IgD-negative memory B cell (primary cell): ENCODE measurements at regions not wholly inside any gene's neighbourhood (a gene's known extent, or its start where the extent isn't known, plus 50 kb on each side); places are given as distances from the start of the nearest gene placed in this dataset.
A peak's percentile ranks its signal among the peaks of the same experiment; 100 is the strongest.

Source experiments
- H3K27ac Mint-ChIP-seq, 3 donors: one replicate each; pipeline ENCODE4 v1.8.0; 2020 to 2022; ENCODE audit warnings: mild to moderate bottlenecking in 3 of 3, mixed read lengths in 3 of 3, moderate library complexity in 1 of 3
- H3K27me3 Mint-ChIP-seq: one replicate; pipeline ENCODE4 v1.8.0; 2021; ENCODE audit warnings: mixed read lengths
- H3K36me3 Mint-ChIP-seq: one replicate; pipeline ENCODE4 v1.8.0; 2020; ENCODE audit warnings: mild to moderate bottlenecking, mixed read lengths
- H3K4me1 Mint-ChIP-seq, 3 donors: one replicate each; pipeline ENCODE4 v1.8.0; 2020 to 2022; ENCODE audit warnings: mixed read lengths in 3 of 3, mild to moderate bottlenecking in 1 of 3
- H3K4me3 Mint-ChIP-seq, 4 donors: one replicate each; pipeline ENCODE4 v1.8.0; 2020 to 2022; ENCODE audit warnings: mild to moderate bottlenecking in 4 of 4, mixed read lengths in 4 of 4, moderate library complexity in 3 of 4
- H3K9me3 Mint-ChIP-seq, 3 donors: one replicate each; pipeline ENCODE4 v1.8.0; 2020 to 2021; ENCODE audit warnings: mixed read lengths in 3 of 3, mild to moderate bottlenecking in 1 of 3

DNA sequence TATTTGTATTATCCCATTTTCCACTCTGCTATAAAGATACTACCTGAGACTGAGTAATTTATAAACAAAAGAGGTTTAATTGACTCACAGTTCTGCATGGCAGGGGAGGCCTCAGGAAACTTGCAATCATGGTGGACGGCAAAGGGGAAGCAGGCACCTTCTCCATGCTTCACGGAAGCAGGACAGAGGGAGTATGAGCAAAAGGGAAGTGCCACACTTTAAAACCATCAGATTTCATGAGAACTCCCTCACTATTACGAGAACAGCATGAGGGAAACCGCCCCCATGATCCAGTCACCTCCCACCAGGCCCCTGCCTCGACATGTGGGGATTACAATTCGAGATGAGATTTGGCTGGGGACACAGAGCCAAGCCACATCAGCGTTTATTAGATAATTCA is 172.8 kb downstream of the NR2F2 start:
- H3K27ac Mint-ChIP-seq = no peak overlapping the region
- H3K4me1 Mint-ChIP-seq = peaks cover 0 to 2% (median 0%) of the 10 kb centered on the region in 3 donors
- no peak overlapping the region for H3K4me3 Mint-ChIP-seq
- H3K27me3 Mint-ChIP-seq = no peaks in the 10 kb centered on the region
- no peaks in the 10 kb centered on the region for H3K36me3 Mint-ChIP-seq
- H3K9me3 Mint-ChIP-seq = peaks cover 0 to 7% (median 3%) of the 10 kb centered on the region in 3 donors

GRCh38 chr15:96504371-96504770 is 173.9 kb downstream of the NR2F2 start:
- no peaks in the 10 kb centered on the region for H3K36me3 Mint-ChIP-seq
- H3K4me1 Mint-ChIP-seq = peaks cover 0 to 2% (median 0%) of the 10 kb centered on the region in 3 donors
- no peaks in the 10 kb centered on the region for H3K27me3 Mint-ChIP-seq
- peaks cover 0 to 7% (median 5%) of the 10 kb centered on the region in 3 donors for H3K9me3 Mint-ChIP-seq
- H3K27ac Mint-ChIP-seq = no peak overlapping the region
- H3K4me3 Mint-ChIP-seq = no peak overlapping the region

GRCh38 chr15:96505014-96505413 is 174.5 kb downstream of the NR2F2 start:
- no peak overlapping the region for H3K27ac Mint-ChIP-seq
- H3K4me1 Mint-ChIP-seq = peaks cover 0 to 2% (median 0%) of the 10 kb centered on the region in 3 donors
- H3K36me3 Mint-ChIP-seq = no peaks in the 10 kb centered on the region
- H3K4me3 Mint-ChIP-seq = no peak overlapping the region
- no peaks in the 10 kb centered on the region for H3K27me3 Mint-ChIP-seq
- H3K9me3 Mint-ChIP-seq = peaks cover 0 to 7% (median 5%) of the 10 kb centered on the region in 3 donors

DNA sequence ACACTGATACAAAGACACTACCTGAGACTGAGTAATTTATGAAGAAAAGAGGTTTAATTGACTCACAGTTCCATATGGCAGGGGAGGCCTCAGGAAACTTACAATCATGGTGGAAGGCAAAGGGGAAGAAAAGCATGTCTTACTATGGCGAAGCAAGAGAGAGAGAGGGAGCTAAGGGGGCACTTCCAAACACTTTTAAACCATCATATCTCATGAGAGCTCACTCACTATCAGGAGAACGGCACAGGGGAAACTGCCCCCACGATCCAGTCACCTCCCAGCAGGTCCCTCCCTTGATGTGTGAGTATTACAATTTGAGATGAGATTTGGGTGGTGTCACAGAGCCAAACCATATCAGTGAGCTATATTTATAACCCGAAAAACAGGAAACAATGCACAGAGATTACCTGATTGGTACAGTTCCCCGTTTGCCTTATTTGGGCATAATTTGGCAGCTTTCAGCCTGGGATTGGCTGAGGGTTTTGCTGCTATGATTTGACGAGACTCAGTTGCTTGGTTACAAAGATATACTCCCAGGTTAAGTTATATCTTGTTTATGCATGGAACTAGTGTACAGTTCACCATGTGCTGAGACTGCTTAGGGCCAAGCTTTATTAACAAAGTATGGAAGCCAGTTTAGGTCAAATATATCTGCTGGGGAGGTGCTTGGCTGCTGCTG is 184.2 kb downstream of the NR2F2 start:
- peaks cover 0 to 1% (median 0%) of the 10 kb centered on the region in 3 donors for H3K4me1 Mint-ChIP-seq
- no peak overlapping the region for H3K4me3 Mint-ChIP-seq
- peaks cover 0 to 9% (median 5%) of the 10 kb centered on the region in 3 donors for H3K9me3 Mint-ChIP-seq
- no peaks in the 10 kb centered on the region for H3K36me3 Mint-ChIP-seq
- no peaks in the 10 kb centered on the region for H3K27me3 Mint-ChIP-seq
- no peak overlapping the region for H3K27ac Mint-ChIP-seq

DNA sequence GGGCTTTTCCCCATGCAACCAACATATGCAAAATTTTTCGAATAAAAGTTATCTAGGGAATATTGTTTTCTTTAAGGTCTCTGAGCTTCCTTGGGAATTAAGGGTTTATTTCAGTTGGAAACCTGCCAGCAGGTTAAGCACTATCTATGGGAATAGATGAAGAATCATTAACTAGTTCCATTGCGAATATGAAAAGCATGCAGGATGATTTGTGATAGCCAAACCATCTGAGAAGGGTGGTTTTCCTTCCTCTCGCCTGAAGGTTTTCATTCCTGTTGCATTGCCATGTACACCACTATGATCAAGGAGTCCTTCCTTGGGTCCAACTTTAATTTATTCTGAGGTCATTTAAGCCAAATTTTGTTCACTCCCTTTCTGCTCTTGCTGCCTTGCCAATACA is 184.9 kb downstream of the NR2F2 start:
- Mint-ChIP-seq H3K9me3 (peaks cover 0 to 9% (median 5%) of the 10 kb centered on the region in 3 donors), H3K27ac (no peak overlapping the region), H3K4me1 (peaks cover 0 to 1% (median 0%) of the 10 kb centered on the region in 3 donors), H3K4me3 (no peak overlapping the region), H3K27me3 (no peaks in the 10 kb centered on the region), H3K36me3 (no peaks in the 10 kb centered on the region)

GRCh38 chr15:96521386-96521785 is 190.9 kb downstream of the NR2F2 start:
- no peaks in the 10 kb centered on the region for H3K27me3 Mint-ChIP-seq
- peaks cover 0 to 1% (median 0%) of the 10 kb centered on the region in 3 donors for H3K4me1 Mint-ChIP-seq
- peaks cover 0 to 18% (median 12%) of the 10 kb centered on the region in 3 donors for H3K9me3 Mint-ChIP-seq
- no peak overlapping the region for H3K27ac Mint-ChIP-seq
- H3K36me3 Mint-ChIP-seq = no peaks in the 10 kb centered on the region
- no peak overlapping the region for H3K4me3 Mint-ChIP-seq

DNA sequence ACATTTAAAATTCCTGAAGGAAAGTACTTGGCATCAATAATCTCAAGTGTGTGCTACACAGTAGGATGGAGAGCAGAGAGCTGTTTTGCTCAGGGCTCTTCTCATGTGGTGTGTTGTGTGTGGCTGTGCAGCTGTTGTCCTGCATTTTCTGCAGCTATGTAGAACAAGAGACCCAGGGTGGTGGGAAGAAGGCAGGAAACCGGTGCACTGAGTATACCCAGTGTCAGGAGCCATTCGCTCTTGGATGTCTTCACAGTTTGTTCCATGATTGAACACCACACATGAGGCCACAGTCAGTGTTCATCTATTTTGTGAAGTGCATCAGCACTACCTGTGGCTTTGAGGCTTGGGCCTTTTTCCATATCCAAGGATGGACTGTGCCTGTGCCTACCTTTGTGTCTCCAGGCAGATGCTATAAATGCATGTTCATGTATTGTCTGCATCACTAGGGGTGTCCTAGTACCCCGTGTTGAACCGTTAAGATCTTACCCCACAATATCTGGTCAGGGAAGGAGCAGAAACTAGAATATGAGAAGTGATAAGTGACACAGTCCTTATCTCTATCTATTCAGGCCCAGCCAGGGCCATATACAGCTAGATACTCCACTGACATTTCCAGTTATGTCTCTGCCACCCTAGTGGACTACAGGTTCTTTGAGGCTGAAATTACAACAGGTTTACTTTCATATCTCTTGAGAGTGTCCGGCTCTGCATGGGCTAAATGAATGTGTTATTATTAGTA is 194.3 kb downstream of the NR2F2 start:
- Mint-ChIP-seq H3K9me3 (peaks cover 0 to 14% (median 7%) of the 10 kb centered on the region in 3 donors), H3K4me3 (no peak overlapping the region), H3K27me3 (no peaks in the 10 kb centered on the region), H3K4me1 (peaks cover 0 to 1% (median 0%) of the 10 kb centered on the region in 3 donors), H3K36me3 (no peaks in the 10 kb centered on the region), H3K27ac (no peak overlapping the region)

- Mint-ChIP-seq H3K27ac (no peak overlapping the region), H3K9me3 (peaks cover 3 to 4% (median 3%) of the 10 kb centered on the region in 3 donors), H3K4me3 (no peak overlapping the region), H3K36me3 (no peaks in the 10 kb centered on the region), H3K27me3 (no peaks in the 10 kb centered on the region), H3K4me1 (no peaks in the 10 kb centered on the region)
Observed at GRCh38 chr15:96535148-96535547, 204.6 kb downstream of the NR2F2 start.

GRCh38 chr15:96538491-96538890 is 208.0 kb downstream of the NR2F2 start:
- H3K4me3 Mint-ChIP-seq = no peak overlapping the region
- peaks cover 3 to 5% (median 3%) of the 10 kb centered on the region in 3 donors for H3K9me3 Mint-ChIP-seq
- H3K27ac Mint-ChIP-seq = no peak overlapping the region
- no peaks in the 10 kb centered on the region for H3K4me1 Mint-ChIP-seq
- no peaks in the 10 kb centered on the region for H3K36me3 Mint-ChIP-seq
- no peaks in the 10 kb centered on the region for H3K27me3 Mint-ChIP-seq

DNA sequence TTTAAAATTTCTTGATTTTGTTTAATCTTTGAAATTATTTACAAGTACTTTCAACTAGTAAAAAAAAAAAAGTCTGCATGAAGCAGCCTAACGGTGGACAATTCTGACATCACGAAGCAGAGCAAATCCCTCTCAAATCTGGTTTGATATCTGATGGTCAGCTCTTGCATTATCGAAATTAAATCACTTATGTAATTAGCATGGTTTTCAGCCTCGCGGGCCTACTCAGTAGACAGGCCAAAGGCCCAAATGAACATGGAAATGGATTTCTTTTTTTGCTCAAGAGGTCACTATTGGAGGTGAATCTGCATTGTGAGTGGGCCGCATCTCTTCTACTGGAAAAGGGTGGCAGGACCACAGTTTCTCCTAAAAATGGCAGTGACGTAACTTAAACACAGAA is 209.8 kb downstream of the NR2F2 start:
- Mint-ChIP-seq H3K4me3 (no peak overlapping the region), H3K27me3 (no peaks in the 10 kb centered on the region)

DNA sequence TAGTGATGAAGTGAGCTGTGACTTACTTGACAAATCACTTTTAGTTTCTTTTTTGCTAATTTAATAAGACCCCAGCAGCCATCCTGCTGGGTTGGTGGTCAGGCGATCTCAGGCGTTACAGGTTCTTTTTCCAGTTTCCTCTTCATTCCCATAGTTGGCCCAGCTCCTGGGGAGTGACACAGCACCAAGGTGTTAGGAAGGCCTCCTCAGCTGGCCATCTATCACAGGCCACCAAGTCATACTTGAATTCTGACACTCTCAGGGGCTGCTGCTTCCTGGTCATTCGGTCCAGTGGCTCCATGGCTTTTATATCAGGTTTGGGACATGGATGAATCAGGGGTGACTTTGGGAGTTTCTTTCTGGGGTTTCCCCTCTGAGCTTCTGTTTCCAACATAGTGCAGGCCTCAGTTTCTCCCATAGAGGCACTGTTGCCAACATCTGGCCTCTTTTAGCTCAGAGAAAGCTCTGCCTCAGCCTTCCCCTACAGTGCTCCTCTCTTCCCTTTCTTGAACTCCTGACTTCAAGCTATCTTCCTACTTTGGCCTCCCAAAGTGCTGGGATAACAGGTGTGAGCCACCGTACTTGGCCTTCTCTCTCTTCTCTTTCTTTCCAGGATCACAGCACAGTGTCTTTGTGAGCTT is 211.8 kb downstream of the NR2F2 start:
- Mint-ChIP-seq H3K9me3 (peaks cover 0 to 4% (median 3%) of the 10 kb centered on the region in 3 donors), H3K4me3 (no peak overlapping the region), H3K27ac (no peak overlapping the region), H3K27me3 (no peaks in the 10 kb centered on the region), H3K4me1 (no peaks in the 10 kb centered on the region), H3K36me3 (no peaks in the 10 kb centered on the region)

More for the DNA sequence above, 209.8 kb downstream of the NR2F2 start:
- Mint-ChIP-seq H3K9me3 (peaks cover 2 to 4% (median 3%) of the 10 kb centered on the region in 3 donors), H3K4me1 (no peaks in the 10 kb centered on the region), H3K36me3 (no peaks in the 10 kb centered on the region), H3K27ac (no peak overlapping the region)

DNA sequence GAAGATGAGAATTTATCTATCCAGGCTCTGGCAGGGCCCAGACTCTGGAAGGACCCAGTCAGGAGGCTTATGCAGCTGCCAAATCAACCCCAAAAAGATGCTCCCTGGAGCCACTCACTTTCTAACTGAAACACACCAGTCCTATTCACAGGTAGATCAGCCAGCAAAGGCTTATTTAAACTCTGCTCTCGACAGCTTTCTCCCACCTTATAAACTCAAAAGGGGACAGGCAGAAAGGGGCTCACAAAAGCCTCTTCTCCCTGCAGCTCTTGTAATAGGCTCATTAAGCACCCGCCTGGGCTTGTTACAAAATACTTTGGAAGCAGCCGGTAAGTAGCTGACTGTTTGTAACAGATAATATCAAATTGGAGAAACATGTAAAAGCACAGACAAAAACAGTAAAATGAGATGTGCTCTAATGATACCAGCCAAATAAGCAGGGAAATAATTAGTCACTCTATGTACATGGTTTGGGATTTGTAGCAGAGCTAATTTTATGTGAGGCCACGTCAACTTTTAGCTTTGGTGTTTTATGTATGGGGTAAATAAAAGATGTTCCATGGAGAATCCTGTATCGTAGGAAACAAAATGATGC is 213.8 kb downstream of the NR2F2 start:
- Mint-ChIP-seq H3K9me3 (peaks cover 0 to 7% (median 4%) of the 10 kb centered on the region in 3 donors), H3K27me3 (no peaks in the 10 kb centered on the region), H3K4me3 (no peak overlapping the region), H3K36me3 (no peaks in the 10 kb centered on the region), H3K4me1 (no peaks in the 10 kb centered on the region), H3K27ac (peak overlapping the region in 1 of 3 donors; percentile 20)

DNA sequence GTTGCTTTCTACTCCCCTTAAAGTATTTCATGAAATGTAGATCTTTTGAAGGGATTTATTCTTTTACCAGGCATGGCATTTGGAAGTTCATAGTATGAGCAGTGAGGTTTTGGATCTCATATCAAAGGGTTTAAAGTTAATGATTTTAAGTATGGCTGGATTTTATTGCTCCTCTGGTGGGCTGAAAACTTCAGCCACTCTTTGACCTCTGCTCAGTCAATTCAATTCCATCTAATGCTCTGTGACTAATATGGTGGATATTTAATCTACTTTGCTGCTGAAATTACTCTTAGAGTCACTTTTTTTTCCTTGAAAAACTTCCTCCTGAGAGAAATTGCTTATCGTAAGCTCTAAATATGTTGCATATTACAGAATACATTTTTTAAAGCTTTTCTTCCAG is 218.6 kb downstream of the NR2F2 start:
- Mint-ChIP-seq H3K4me3 (no peak overlapping the region), H3K36me3 (no peaks in the 10 kb centered on the region), H3K4me1 (no peaks in the 10 kb centered on the region), H3K27me3 (no peaks in the 10 kb centered on the region), H3K27ac (no peak overlapping the region), H3K9me3 (peaks cover 2 to 7% (median 4%) of the 10 kb centered on the region in 3 donors)

DNA sequence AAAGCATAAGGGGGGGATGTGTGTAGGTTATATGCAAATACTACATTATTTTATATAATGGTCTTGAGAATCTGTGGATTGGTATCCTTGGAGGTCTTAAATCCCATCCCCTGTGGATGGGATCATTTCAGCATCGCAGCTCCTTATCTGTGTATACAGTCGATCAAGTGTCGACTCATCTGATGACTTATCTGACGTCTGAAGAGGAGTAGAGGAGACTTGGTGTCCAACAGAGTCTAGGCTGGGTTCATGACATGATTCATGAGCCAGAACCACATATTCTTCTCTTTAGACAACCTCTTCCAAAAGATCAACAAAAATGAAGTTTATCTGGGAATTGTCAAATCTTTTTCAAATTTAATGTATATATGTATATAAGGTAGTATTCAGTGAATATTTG is 220.7 kb downstream of the NR2F2 start:
- H3K27me3 Mint-ChIP-seq = no peaks in the 10 kb centered on the region
- peaks cover 2 to 7% (median 7%) of the 10 kb centered on the region in 3 donors for H3K9me3 Mint-ChIP-seq
- H3K4me3 Mint-ChIP-seq = no peak overlapping the region
- no peaks in the 10 kb centered on the region for H3K4me1 Mint-ChIP-seq
- no peak overlapping the region for H3K27ac Mint-ChIP-seq
- peaks cover 2% of the 10 kb centered on the region for H3K36me3 Mint-ChIP-seq

DNA sequence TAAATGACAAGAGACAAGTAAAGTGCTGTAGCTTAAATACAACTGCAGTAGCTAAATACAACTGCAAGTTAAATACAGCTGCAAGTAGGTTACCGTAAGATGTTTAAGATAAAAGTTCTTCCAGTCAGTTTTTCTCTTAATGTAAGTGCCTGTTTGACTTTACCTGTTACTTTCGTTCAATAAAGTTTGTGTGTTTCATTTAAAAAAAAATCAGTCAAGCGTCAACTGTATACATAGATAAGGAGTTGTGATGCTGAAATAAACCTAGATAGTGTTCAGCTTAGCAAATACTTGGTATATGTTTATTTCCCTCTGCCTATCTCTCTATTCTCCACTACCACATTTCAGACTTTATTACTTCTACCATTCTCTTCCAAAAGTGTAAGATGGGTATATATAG is 221.2 kb downstream of the NR2F2 start:
- H3K9me3 Mint-ChIP-seq = peaks cover 2 to 7% (median 7%) of the 10 kb centered on the region in 3 donors

More for the DNA sequence above, 221.2 kb downstream of the NR2F2 start:
- Mint-ChIP-seq H3K27ac (no peak overlapping the region), H3K36me3 (peaks cover 2% of the 10 kb centered on the region), H3K4me1 (no peaks in the 10 kb centered on the region), H3K4me3 (no peak overlapping the region), H3K27me3 (no peaks in the 10 kb centered on the region)
